Trophoblast cell (in vitro differentiated cells and primary cell): ENCODE measurements at regions not wholly inside any gene's neighbourhood (a gene's known extent, or its start where the extent isn't known, plus 50 kb on each side); places are given as distances from the start of the nearest gene placed in this dataset.

Source experiments
- DNase-seq, 2 donors: peaks; one replicate each; pipeline ENCODE4 v3.0.0-alpha.2; 2016
- H2AFZ ChIP-seq: 2 replicates; pipeline ENCODE4 v1.6.1; 2013; ENCODE audit warnings: low read length, moderate library complexity, mild to moderate bottlenecking; ENCODE audit not compliant: insufficient read depth, poor library complexity
- H2AK5ac ChIP-seq: 2 replicates; pipeline ENCODE4 v1.6.1; 2013; ENCODE audit warnings: mild to moderate bottlenecking, low read length
- H2BK120ac ChIP-seq: 2 replicates; pipeline ENCODE4 v1.6.1; 2013; ENCODE audit warnings: low read length, mild to moderate bottlenecking, moderate library complexity; ENCODE audit not compliant: insufficient read depth, poor library complexity
- H2BK12ac ChIP-seq: 2 replicates; pipeline ENCODE4 v1.6.1; 2013; ENCODE audit warnings: mild to moderate bottlenecking, low read length, moderate library complexity
- H2BK5ac ChIP-seq: 2 replicates; pipeline ENCODE4 v1.6.1; 2013; ENCODE audit warnings: low read length, low read depth, moderate library complexity, mild to moderate bottlenecking; ENCODE audit not compliant: poor library complexity
- H3K14ac ChIP-seq: 2 replicates; pipeline ENCODE4 v1.6.1; 2013; ENCODE audit warnings: mild to moderate bottlenecking, low read length
- H3K18ac ChIP-seq: 2 replicates; pipeline ENCODE4 v1.6.1; 2013; ENCODE audit warnings: mild to moderate bottlenecking, low read length
- H3K23ac ChIP-seq: 2 replicates; pipeline ENCODE4 v1.6.1; 2013; ENCODE audit warnings: low read length
- H3K27ac ChIP-seq: 2 replicates; pipeline ENCODE4 v1.5.1; 2013; ENCODE audit warnings: low read depth, mild to moderate bottlenecking, inconsistent platforms, low read length, moderate library complexity
- H3K27me3 ChIP-seq: 2 replicates; pipeline ENCODE4 v1.6.1; 2013; ENCODE audit warnings: inconsistent platforms, mild to moderate bottlenecking, low read length, moderate library complexity; ENCODE audit not compliant: insufficient read depth
- H3K36me3 ChIP-seq, 2 experiments: 1 replicate in 1 of 2; 2 replicates in 1 of 2; pipeline ENCODE4 v1.6.1; 2013; ENCODE audit warnings: low read length in 2 of 2, mild to moderate bottlenecking in 2 of 2, moderate library complexity in 1 of 2; ENCODE audit not compliant: insufficient read depth in 2 of 2, control insufficient read depth in 1 of 2
- H3K4ac ChIP-seq: 2 replicates; pipeline ENCODE4 v1.6.1; 2013; ENCODE audit warnings: low read depth, mild to moderate bottlenecking, low read length, moderate library complexity
- H3K4me1 ChIP-seq, 2 experiments: 1 replicate in 1 of 2; 2 replicates in 1 of 2; pipeline ENCODE4 v1.6.1; 2013; ENCODE audit warnings: low read length in 2 of 2, mild to moderate bottlenecking in 2 of 2, moderate library complexity in 1 of 2; ENCODE audit not compliant: insufficient read depth in 2 of 2, control insufficient read depth in 1 of 2
- H3K4me2 ChIP-seq: 2 replicates; pipeline ENCODE4 v1.6.1; 2013; ENCODE audit warnings: inconsistent platforms, mild to moderate bottlenecking, low read length, moderate library complexity
- H3K4me3 ChIP-seq: 2 replicates; pipeline ENCODE4 v1.5.1; 2013; ENCODE audit warnings: mild to moderate bottlenecking, low read depth, low read length, inconsistent platforms
- H3K79me1 ChIP-seq: one replicate; pipeline ENCODE4 v1.6.1; 2013; ENCODE audit warnings: low read length
- H3K79me2 ChIP-seq: 2 replicates; pipeline ENCODE4 v1.6.1; 2013; ENCODE audit warnings: low read length, mild to moderate bottlenecking; ENCODE audit not compliant: control insufficient read depth, insufficient read depth, poor library complexity
- H3K9ac ChIP-seq: 2 replicates; pipeline ENCODE4 v1.6.1; 2013; ENCODE audit warnings: mild to moderate bottlenecking, low read length
- H3K9me3 ChIP-seq: 2 replicates; pipeline ENCODE4 v1.6.1; 2013; ENCODE audit warnings: low read depth, mild to moderate bottlenecking, control low read depth, inconsistent platforms, low read length; ENCODE audit not compliant: insufficient read depth
- H4K12ac ChIP-seq: 2 replicates; pipeline ENCODE4 v1.6.1; 2013; ENCODE audit warnings: low read depth, mild to moderate bottlenecking, low read length, moderate library complexity
- H4K8ac ChIP-seq: 2 replicates; pipeline ENCODE4 v1.6.1; 2013; ENCODE audit warnings: low read depth, mild to moderate bottlenecking, low read length, moderate library complexity
- H4K91ac ChIP-seq: one replicate; pipeline ENCODE4 v1.6.1; 2013; ENCODE audit warnings: low read depth, mild to moderate bottlenecking, low read length, moderate library complexity
- WGBS: extraction: QIAGEN DNeasy Blood & Tissue Kit; methylation state at CpG from one replicate; pipeline ENCODE4 v1.1.7; 2013; ENCODE audit warnings: missing lambda C conversion rate; ENCODE audit not compliant: insufficient read length, insufficient coverage; ENCODE audit errors: extremely low coverage; 5-methylcytosine and 5-hydroxymethylcytosine counted together

DNA sequence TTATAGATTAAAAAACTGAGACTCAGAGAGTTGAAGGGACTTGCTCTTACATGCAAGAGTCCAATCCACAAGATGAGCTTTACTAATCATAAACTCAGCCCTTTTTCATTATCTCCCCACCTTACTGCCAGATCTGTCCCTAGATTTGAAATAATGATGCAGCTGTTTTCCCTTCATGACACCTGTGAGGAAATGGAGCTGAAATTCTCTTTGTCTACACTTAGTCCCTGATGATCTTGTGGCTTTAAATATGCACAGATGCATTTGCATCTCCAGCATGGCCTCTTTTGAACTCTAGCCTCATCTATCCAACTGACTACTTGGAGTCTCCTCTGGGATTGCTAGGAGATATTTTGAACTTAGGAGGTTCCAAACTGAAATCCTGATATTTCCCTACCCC lies 188.9 kb upstream of the AFF2 start:
- Histone ChIP-seq H4K91ac (no peak overlapping the region), H3K4me1 (no peaks in the 10 kb centered on the region), H3K79me2 (no peaks in the 10 kb centered on the region), H4K12ac (no peak overlapping the region), H2BK5ac (no peak overlapping the region), H3K4ac (no peak overlapping the region), H3K18ac (no peak overlapping the region), H3K36me3 (no peaks in the 10 kb centered on the region), H3K14ac (no peak overlapping the region), H3K9ac (no peak overlapping the region), H3K4me2 (no peak overlapping the region), H3K27ac (no peak overlapping the region), H2BK12ac (no peak overlapping the region), H3K79me1 (no peaks in the 10 kb centered on the region), H3K23ac (no peak overlapping the region), H2BK120ac (no peak overlapping the region), H4K8ac (no peak overlapping the region), H3K9me3 (no peaks in the 10 kb centered on the region), H2AFZ (no peak overlapping the region), H2AK5ac (no peak overlapping the region), H3K27me3 (no peaks in the 10 kb centered on the region), H3K4me3 (no peak overlapping the region)
- DNase-seq: no peak

DNA sequence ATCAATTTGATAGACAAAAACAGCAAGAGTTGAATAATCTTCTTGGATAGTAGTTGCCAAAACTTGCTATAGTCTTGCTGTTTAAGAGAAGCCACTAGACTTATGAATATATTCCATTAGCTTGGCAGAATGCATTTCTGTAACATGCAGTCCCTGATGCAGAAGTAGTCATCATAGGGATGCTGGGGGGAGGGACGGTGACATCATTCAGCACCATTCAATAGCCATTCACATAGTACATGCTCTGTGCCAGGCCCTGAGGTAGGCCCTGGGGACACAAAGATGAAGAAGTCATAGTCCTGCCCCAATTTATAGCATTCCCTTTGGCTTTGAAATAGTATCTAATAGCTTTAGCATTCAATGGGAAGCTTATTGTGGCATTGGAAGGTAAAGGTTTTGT lies 185.5 kb upstream of the AFF2 start:
- H2BK120ac ChIP-seq: no peak overlapping the region
- H3K9me3 ChIP-seq: no peaks in the 10 kb centered on the region
- no peaks in the 10 kb centered on the region for H3K4me1 ChIP-seq
- no peak overlapping the region for H2BK12ac ChIP-seq
- no peaks in the 10 kb centered on the region for H3K36me3 ChIP-seq
- H4K12ac ChIP-seq: no peak overlapping the region
- no peak overlapping the region for H3K14ac ChIP-seq
- H2BK5ac ChIP-seq: no peak overlapping the region
- no CpG with 5 or more reads among the region's 1 CpG for WGBS
- H3K4me3 ChIP-seq: no peak overlapping the region
- no peaks in the 10 kb centered on the region for H3K79me1 ChIP-seq
- no peak overlapping the region for H3K18ac ChIP-seq
- H3K27ac ChIP-seq: no peak overlapping the region
- no peaks in the 10 kb centered on the region for H3K27me3 ChIP-seq
- H4K8ac ChIP-seq: no peak overlapping the region
- no peak for DNase-seq
- H2AK5ac ChIP-seq: no peak overlapping the region
- H3K4ac ChIP-seq: no peak overlapping the region
- H3K79me2 ChIP-seq: no peaks in the 10 kb centered on the region
- no peak overlapping the region for H3K9ac ChIP-seq
- no peak overlapping the region for H3K23ac ChIP-seq
- no peak overlapping the region for H2AFZ ChIP-seq
- H3K4me2 ChIP-seq: no peak overlapping the region
- no peak overlapping the region for H4K91ac ChIP-seq

DNA sequence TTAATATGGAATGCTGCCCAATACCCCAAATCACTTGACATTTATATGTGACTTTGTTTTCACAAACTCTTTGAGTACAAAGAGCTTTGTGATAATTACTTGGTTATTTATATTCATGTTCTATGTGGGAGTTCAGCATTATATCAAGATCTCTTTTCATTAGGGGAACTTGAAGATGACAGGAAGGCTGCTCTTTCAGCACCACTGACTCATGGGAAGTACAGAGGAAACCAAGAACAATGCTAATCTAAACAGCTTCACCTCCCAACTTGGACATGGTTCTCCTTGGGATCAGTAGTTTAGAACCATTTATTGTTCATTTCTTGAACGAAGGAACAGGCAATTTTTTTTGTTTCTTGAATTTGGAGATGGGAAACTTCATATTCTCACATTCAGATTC lies 184.0 kb upstream of the AFF2 start:
- DNase-seq: no peak
- Histone ChIP-seq H3K27ac (no peak overlapping the region), H3K27me3 (no peaks in the 10 kb centered on the region), H3K14ac (no peak overlapping the region), H3K18ac (no peak overlapping the region), H3K4me3 (no peak overlapping the region), H2BK5ac (no peak overlapping the region), H3K79me1 (no peaks in the 10 kb centered on the region), H3K23ac (no peak overlapping the region), H2BK12ac (no peak overlapping the region), H4K91ac (no peak overlapping the region), H3K9ac (no peak overlapping the region), H4K8ac (no peak overlapping the region), H2BK120ac (no peak overlapping the region), H4K12ac (no peak overlapping the region), H3K36me3 (no peaks in the 10 kb centered on the region), H3K4me2 (no peak overlapping the region), H3K9me3 (no peaks in the 10 kb centered on the region), H3K4ac (no peak overlapping the region), H2AK5ac (no peak overlapping the region), H2AFZ (no peak overlapping the region), H3K4me1 (no peaks in the 10 kb centered on the region), H3K79me2 (no peaks in the 10 kb centered on the region)
- no CpG with 5 or more reads among the region's 1 CpG for WGBS

DNA sequence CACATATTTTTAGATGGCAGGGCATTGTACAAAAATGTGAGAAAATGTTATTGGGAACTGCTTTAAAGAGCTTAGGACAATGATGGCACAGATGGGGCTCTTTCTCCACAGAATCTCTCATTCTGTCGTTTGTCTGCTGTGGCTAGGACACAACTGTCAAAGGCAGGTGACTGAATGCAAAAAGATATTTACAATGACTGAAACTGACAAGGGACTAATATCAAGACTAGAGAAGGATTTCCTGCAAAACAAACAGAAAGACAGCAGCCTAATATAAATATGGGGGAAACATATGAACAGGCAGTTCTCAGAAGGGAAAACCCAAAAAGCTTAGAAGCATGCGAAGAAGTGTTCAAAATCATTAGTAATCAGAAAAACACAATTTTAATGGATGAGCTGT lies 177.5 kb upstream of the AFF2 start:
- no peaks in the 10 kb centered on the region for H3K4me1 ChIP-seq
- no peak overlapping the region for H3K9ac ChIP-seq
- no peak overlapping the region for H3K18ac ChIP-seq
- H3K27me3 ChIP-seq: no peaks in the 10 kb centered on the region
- H3K4me2 ChIP-seq: no peak overlapping the region
- no peaks in the 10 kb centered on the region for H3K79me1 ChIP-seq
- H3K23ac ChIP-seq: no peak overlapping the region
- no peak overlapping the region for H3K4me3 ChIP-seq
- H4K8ac ChIP-seq: no peak overlapping the region
- DNase-seq: no peak
- H2AFZ ChIP-seq: no peak overlapping the region
- no peaks in the 10 kb centered on the region for H3K9me3 ChIP-seq
- no peak overlapping the region for H2BK120ac ChIP-seq
- H3K79me2 ChIP-seq: no peaks in the 10 kb centered on the region
- no peaks in the 10 kb centered on the region for H3K36me3 ChIP-seq
- no peak overlapping the region for H2BK12ac ChIP-seq
- no peak overlapping the region for H2BK5ac ChIP-seq
- no peak overlapping the region for H2AK5ac ChIP-seq
- H3K4ac ChIP-seq: no peak overlapping the region
- H4K91ac ChIP-seq: no peak overlapping the region
- H3K27ac ChIP-seq: no peak overlapping the region
- H3K14ac ChIP-seq: no peak overlapping the region
- WGBS: no CpG with 5 or more reads among the region's 2 CpGs
- no peak overlapping the region for H4K12ac ChIP-seq

DNA sequence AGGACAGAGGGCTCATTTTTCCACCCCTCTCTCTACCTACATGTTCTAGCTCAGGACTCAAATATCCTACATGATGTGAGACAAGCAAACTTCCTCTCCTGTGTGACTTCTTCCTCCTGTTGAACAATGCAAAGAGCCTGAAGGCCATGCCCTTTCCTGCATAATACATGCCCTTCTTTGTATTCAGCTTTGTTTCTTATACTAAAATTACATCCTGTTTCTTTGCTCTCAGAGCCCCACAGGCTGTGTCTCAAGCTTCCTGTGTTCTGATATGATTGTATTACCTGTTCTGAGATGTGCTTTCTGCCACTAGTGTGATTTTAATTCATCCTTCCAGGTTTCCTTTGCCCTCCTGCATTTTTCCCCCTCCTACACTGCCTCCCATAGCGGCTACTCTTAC lies 166.4 kb upstream of the AFF2 start:
- H3K4me1 ChIP-seq: peaks cover 4 to 5% of the 10 kb centered on the region in 2 experiments
- H3K18ac ChIP-seq: no peak overlapping the region
- H3K9ac ChIP-seq: no peak overlapping the region
- no peak overlapping the region for H4K12ac ChIP-seq
- H4K91ac ChIP-seq: no peak overlapping the region
- no peak overlapping the region for H3K14ac ChIP-seq
- H3K79me2 ChIP-seq: no peaks in the 10 kb centered on the region
- H3K79me1 ChIP-seq: no peaks in the 10 kb centered on the region
- H3K4me2 ChIP-seq: no peak overlapping the region
- no peak overlapping the region for H3K4me3 ChIP-seq
- no peak overlapping the region for H3K27ac ChIP-seq
- H3K23ac ChIP-seq: no peak overlapping the region
- H2BK12ac ChIP-seq: no peak overlapping the region
- H2AK5ac ChIP-seq: no peak overlapping the region
- no peak overlapping the region for H3K4ac ChIP-seq
- DNase-seq: no peak
- no peak overlapping the region for H2BK5ac ChIP-seq
- H3K9me3 ChIP-seq: no peaks in the 10 kb centered on the region
- no peak overlapping the region for H2BK120ac ChIP-seq
- no peaks in the 10 kb centered on the region for H3K27me3 ChIP-seq
- no peak overlapping the region for H2AFZ ChIP-seq
- H4K8ac ChIP-seq: no peak overlapping the region
- no CpG with 5 or more reads among the region's 1 CpG for WGBS
- no peaks in the 10 kb centered on the region for H3K36me3 ChIP-seq
